ENCODE measurements at regions not wholly inside any gene's neighbourhood (a gene's known extent, or its start where the extent isn't known, plus 50 kb on each side); places are given as distances from the start of the nearest gene placed in this dataset.

GRCh38 chr16:49112754-49113153 lies 168.9 kb downstream of the CBLN1 start:
- no peak overlapping the region for H3K27ac ChIP-seq
- H3K36me3 ChIP-seq = no peaks in the 10 kb centered on the region
- no peaks in the 10 kb centered on the region for H3K9me3 ChIP-seq
- peaks cover 0 to 16% of the 10 kb centered on the region in 2 donors for H3K4me1 ChIP-seq
- TF ChIP-seq CTCF (IDR thresholded peaks at IDR 0.05) = no peak
- DNase-seq (ENCODE audit: low spot score) = no peak
- no peaks in the 10 kb centered on the region for H3K27me3 ChIP-seq
- H3K4me3 ChIP-seq = no peak overlapping the region

GRCh38 chr16:49111351-49111750 lies 170.3 kb downstream of the CBLN1 start:
- Histone ChIP-seq H3K27me3 (no peaks in the 10 kb centered on the region), H3K27ac (no peak overlapping the region), H3K4me3 (no peak overlapping the region), H3K36me3 (no peaks in the 10 kb centered on the region), H3K9me3 (no peaks in the 10 kb centered on the region), H3K4me1 (peaks cover 0 to 16% of the 10 kb centered on the region in 2 donors)
- no peak for DNase-seq (ENCODE audit: low spot score)
- no peak for TF ChIP-seq CTCF (IDR thresholded peaks at IDR 0.05)

- Histone ChIP-seq H3K27ac (no peak overlapping the region), H3K4me1 (peaks cover 0 to 15% of the 10 kb centered on the region in 2 donors), H3K9me3 (no peaks in the 10 kb centered on the region), H3K4me3 (no peak overlapping the region), H3K36me3 (no peaks in the 10 kb centered on the region), H3K27me3 (no peaks in the 10 kb centered on the region)
- no peak for TF ChIP-seq CTCF (IDR thresholded peaks at IDR 0.05)
- DNase-seq (ENCODE audit: low spot score) = no peak
Measured at GRCh38 chr16:49108611-49109010, 173.0 kb downstream of the CBLN1 start.

- Histone ChIP-seq H3K4me1 (no peaks in the 10 kb centered on the region), H3K27ac (no peak overlapping the region), H3K27me3 (no peaks in the 10 kb centered on the region), H3K4me3 (no peak overlapping the region), H3K9me3 (no peaks in the 10 kb centered on the region), H3K36me3 (no peaks in the 10 kb centered on the region)
- DNase-seq (ENCODE audit: low spot score) = no peak
- TF ChIP-seq CTCF (IDR thresholded peaks at IDR 0.05) = no peak
Measured at GRCh38 chr16:49103298-49103697, 178.3 kb downstream of the CBLN1 start.

- no peak for DNase-seq (ENCODE audit: low spot score)
- no peak for TF ChIP-seq CTCF (IDR thresholded peaks at IDR 0.05)
Measured at GRCh38 chr16:49101997-49102396, 179.6 kb downstream of the CBLN1 start.

GRCh38 chr16:49100366-49100765 lies 181.3 kb downstream of the CBLN1 start:
- no peak for TF ChIP-seq CTCF (IDR thresholded peaks at IDR 0.05)
- Histone ChIP-seq H3K27ac (no peak overlapping the region), H3K27me3 (no peaks in the 10 kb centered on the region), H3K4me1 (no peaks in the 10 kb centered on the region), H3K4me3 (no peak overlapping the region), H3K9me3 (no peaks in the 10 kb centered on the region), H3K36me3 (no peaks in the 10 kb centered on the region)
- no peak for DNase-seq (ENCODE audit: low spot score)

More at GRCh38 chr16:49101997-49102396, 179.6 kb downstream of the CBLN1 start:
- Histone ChIP-seq H3K27me3 (no peaks in the 10 kb centered on the region), H3K27ac (no peak overlapping the region), H3K4me3 (no peak overlapping the region), H3K4me1 (no peaks in the 10 kb centered on the region), H3K9me3 (no peaks in the 10 kb centered on the region), H3K36me3 (no peaks in the 10 kb centered on the region)

Data from right atrium auricular region (tissue), 2 donors.